Neural progenitor cell (in vitro differentiated cells): ENCODE measurements at regions not wholly inside any gene's neighbourhood (a gene's known extent, or its start where the extent isn't known, plus 50 kb on each side); places are given as distances from the start of the nearest gene placed in this dataset.

ENCODE experiments used
- EZH2 ChIP-seq: fragments of 200-600 bp; sonication (generic); IDR thresholded peaks from 2 replicates; pipeline ENCODE4 v1.6.1; 2017; ENCODE audit warnings: antibody characterized with exemption, mild to moderate bottlenecking, moderate library complexity
- TF ChIP-seq, protein P1 (sequence below): fragments of 200-600 bp; sonication (generic); IDR thresholded peaks from 2 replicates; pipeline ENCODE4 v1.5.1; 2017; ENCODE audit warnings: antibody characterized with exemption, mild to moderate bottlenecking

DNA sequence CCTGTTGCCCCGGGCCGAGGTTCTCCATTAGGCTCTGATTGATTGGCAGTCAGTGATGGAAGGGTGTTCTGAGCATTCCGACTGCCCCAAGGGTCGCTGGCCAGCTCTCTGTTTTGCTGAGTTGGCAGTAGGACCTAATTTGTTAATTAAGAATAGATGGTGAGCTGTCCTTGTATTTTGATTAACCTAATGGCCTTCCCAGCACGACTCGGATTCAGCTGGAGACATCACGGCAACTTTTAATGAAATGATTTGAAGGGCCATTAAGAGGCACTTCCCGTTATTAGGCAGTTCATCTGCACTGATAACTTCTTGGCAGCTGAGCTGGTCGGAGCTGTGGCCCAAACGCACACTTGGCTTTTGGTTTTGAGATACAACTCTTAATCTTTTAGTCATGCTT, 74.2 kb downstream of the HAPSTR1 start:
- TF ChIP-seq, protein P1, sequence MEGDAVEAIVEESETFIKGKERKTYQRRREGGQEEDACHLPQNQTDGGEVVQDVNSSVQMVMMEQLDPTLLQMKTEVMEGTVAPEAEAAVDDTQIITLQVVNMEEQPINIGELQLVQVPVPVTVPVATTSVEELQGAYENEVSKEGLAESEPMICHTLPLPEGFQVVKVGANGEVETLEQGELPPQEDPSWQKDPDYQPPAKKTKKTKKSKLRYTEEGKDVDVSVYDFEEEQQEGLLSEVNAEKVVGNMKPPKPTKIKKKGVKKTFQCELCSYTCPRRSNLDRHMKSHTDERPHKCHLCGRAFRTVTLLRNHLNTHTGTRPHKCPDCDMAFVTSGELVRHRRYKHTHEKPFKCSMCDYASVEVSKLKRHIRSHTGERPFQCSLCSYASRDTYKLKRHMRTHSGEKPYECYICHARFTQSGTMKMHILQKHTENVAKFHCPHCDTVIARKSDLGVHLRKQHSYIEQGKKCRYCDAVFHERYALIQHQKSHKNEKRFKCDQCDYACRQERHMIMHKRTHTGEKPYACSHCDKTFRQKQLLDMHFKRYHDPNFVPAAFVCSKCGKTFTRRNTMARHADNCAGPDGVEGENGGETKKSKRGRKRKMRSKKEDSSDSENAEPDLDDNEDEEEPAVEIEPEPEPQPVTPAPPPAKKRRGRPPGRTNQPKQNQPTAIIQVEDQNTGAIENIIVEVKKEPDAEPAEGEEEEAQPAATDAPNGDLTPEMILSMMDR, result no peak
- TF ChIP-seq EZH2, result no peak
